Suppressor macrophage treated with lipopolysaccharide for 4 hours (primary cell): ENCODE measurements at regions not wholly inside any gene's neighbourhood (a gene's known extent, or its start where the extent isn't known, plus 50 kb on each side); places are given as distances from the start of the nearest gene placed in this dataset.
A peak's percentile ranks its signal among the peaks of the same experiment; 100 is the strongest.

Source experiments
- DNase-seq: peaks from one replicate; pipeline ENCODE4 v3.0.0-alpha.2; 2020

GRCh38 chr9:108015690-108016089 is 526.1 kb upstream of the KLF4 start:
- no peak for DNase-seq

DNA sequence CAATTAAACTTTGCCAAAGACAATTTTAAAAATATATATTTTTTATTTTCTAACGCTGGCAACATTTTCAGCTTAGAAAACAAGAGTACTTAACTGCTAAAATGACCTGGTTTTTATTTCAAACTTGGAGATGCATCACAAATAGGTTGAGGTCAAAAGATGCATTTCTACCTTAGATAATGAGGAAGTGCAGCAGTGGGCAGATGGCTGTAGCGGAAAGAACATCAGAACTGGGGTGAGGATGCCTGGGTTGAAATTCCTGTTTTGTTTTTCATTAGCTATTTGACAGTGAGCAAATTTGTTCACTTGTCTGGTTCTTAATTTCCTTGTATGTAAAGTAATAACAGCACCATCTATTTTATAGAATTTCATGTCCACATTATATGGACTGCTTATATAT is 524.8 kb upstream of the KLF4 start:
- no peak for DNase-seq

DNA sequence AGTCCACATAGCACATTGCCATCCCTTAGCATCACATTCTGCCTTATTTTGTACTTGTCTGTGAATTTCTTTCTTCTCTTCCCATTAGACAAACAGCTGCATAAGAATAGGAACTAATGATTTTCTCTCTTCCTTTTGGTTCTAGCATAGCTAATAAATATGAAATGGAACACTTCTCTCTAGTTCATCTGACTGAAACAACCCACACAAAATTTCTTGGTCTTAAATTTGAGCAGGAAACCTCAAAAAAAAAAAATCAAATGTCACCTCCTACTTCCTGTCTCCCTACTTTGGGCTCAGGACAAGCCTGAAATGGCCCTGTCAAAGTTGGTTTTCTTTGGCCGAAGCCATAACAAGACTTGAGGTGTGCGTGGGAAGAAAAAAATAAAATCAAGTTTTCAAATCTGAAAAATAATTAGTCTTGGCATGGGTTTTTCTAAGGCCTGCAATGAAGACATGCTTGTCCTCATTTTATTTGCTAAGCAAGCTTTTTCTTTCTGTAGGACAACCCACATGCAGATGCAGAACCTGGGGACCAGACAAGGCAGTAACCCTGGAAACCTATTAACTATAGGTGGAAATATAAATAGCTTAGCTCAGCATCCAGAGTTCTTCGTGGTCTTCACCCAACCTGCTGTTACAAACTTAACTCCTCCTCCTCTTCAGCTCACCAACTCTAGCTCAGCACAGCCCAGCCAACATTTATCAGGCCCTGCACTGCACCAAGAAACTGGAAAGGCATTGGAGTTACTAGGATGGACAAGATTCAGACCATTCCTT is 523.5 kb upstream of the KLF4 start:
- no peak for DNase-seq

GRCh38 chr9:108012405-108012804 is 522.8 kb upstream of the KLF4 start:
- no peak for DNase-seq

GRCh38 chr9:108003526-108003925 is 514.0 kb upstream of the KLF4 start:
- no peak for DNase-seq

DNA sequence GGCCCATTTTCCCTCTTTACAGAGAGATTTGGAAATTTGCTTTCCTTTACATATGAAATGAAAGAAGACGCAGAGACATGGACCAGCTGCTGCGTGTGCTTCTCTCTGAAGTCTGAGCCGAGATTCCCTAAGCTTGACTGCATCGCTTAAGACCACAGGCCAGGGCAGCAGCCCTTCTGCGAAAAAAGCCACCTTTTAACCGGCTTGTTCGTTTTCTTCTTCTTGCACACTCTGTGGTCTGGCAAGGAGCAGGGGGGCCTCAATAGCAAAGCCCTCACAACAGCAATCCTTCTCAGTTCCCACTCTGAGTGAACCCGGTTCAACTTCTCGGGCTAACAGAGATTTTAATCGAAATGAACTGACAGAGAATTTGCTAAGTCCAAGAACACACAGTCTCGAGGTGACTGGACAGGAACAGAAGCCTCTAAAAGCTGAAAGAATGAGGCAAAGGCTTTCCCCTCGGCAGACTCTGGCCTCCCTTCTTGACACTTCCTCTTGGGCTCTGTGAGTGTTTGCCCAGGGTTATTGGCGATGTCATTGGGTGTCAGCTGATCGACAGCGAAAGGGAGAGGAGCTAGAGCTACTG is 512.9 kb upstream of the KLF4 start:
- DNase-seq: peak; percentile 71

DNA sequence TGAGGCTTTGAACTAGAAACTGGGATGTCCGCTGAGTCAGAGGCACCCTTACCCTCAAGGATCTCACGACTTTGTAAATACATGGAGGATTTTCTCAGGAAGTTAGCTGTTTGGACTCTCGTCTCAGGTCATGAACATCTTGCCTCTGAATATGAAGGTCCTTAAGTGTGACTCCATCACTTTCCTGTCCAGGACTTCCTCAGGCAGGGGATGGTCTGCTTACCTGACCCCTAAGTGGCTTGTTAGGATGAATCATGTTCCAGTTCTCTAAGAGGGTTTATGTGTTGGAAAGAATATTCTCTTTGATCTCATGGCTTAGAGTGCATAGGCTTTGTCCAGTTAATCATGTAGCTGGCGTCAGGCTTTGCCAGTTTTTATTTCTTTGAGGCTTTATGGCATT is 511.7 kb upstream of the KLF4 start:
- no peak for DNase-seq

DNA sequence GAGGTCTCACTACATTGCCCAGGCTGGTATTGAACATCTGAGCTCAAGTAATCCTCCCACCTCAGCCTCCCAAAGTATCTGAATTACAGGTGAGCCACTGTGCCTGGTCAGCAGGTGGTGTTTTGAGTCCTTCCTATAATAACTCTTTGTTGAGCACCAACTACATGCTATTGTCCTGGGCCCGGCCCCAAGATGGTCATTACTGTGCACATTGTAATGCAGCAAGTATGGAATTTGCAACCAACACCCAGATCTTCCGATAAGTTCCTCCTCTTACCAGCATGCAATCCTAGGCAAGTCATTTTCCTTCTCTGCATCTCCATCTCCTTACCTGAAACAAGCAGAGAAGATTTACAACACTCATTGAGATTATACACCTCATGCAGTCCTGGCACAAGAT is 510.3 kb upstream of the KLF4 start:
- no peak for DNase-seq

- no peak for DNase-seq
These were observed 509.4 kb upstream of the KLF4 start for GRCh38 chr9:107999011-107999410.

DNA sequence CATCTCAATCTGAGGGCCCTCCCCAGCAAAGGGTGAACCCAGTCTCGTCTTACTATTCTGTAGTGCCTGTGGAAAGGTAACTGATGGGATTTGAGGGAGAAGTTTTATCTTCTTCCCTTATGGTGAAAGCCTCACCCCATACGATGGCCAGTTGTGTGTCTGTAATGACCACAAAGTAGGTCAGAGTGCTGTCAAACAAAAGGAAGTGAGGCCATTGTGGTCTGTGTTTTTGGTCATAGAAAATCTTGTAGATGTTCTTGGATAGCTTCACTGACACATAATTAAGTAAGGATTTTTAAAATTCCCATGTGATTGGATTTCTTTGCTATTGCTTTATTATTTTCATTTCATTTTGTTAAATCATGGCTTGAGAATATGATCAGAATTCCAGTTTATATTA is 505.1 kb upstream of the KLF4 start:
- peak; percentile 65 for DNase-seq

GRCh38 chr9:107992271-107992670 is 502.7 kb upstream of the KLF4 start:
- DNase-seq: peak; percentile 32

GRCh38 chr9:107991581-107991980 is 502.0 kb upstream of the KLF4 start:
- DNase-seq: no peak

- DNase-seq: peak; percentile 82
These were observed 500.0 kb upstream of the KLF4 start for GRCh38 chr9:107989544-107989943.

DNA sequence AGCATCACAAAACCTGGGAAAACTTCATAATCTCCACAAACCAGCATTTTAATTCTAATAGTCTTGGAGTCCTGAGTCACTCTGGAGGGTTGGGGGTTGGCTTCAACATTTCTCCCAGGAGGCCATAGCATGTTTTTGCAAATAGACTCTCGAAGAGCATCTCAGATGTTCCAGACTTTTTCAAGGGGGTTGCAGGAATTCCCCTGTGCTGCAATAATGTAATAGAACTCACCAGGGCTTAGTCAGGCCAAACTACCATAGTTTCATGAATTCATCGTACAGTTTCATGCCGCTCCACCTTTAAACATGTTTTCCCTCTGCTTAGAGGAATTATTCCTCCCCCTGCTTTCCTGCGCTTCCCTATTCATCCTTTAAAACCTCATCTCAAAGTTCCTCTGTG is 499.5 kb upstream of the KLF4 start:
- peak; percentile 55 for DNase-seq

- DNase-seq: no peak
These were observed 495.4 kb upstream of the KLF4 start for GRCh38 chr9:107984956-107985355.

- DNase-seq: no peak
These were observed 494.2 kb upstream of the KLF4 start for GRCh38 chr9:107983762-107984161.

DNA sequence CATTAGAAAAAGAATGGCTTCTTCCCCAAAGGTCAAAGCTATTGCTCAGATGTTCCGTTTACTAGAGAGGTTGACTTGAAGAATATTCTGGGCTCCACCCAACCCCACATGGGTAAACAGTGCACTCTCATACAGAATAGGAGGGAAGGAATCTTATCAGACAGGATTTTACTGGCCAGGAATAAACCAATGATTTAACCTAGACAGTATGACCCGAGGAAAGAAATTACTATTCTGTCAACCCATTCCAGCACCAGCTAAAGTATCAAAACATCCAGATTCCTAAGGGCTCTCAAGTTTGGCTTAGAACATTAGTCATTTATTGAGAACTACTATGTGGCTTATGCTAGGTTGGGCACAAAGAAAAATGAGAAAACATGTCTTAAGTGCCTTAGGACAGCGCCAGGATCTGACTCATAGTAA is 493.6 kb upstream of the KLF4 start:
- DNase-seq: peak; percentile 56

DNA sequence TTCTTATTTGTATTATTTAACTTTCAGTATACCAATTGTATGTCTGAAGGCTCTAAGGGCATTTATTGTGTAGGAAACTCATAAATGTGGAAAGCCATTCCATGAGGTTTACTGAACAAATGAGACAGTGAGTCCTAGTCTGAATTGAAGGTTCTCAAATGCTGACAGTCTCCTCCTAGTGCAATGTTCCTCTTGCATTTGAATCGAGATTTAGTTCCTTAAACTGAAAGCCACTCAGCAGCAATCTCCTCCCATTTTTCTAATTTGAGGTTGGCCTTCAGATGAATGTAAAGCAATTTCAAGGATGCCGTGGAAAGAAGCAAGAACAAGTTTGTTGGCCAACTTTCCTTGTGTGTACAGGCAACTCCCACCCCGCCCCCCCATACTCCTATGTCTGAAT is 493.2 kb upstream of the KLF4 start:
- DNase-seq: peak; percentile 57

DNA sequence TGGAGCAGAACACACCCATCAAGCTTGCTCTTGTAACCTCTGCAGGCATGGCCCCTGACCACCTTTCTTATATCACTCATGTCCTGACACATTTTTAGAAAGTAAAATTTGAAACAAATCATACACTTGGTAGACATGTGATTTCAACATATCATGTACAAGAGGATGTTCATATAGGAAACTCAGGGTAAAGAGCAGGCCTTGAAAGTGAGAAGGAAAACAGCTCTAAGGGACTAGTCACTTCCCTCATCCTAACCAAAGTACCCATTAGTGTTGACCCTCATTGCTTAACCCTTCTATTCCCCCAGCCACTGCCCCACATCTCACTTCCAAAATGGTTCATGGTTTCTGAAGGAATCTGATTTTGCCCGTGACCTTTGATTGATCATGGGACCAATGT is 492.4 kb upstream of the KLF4 start:
- peak; percentile 45 for DNase-seq

DNA sequence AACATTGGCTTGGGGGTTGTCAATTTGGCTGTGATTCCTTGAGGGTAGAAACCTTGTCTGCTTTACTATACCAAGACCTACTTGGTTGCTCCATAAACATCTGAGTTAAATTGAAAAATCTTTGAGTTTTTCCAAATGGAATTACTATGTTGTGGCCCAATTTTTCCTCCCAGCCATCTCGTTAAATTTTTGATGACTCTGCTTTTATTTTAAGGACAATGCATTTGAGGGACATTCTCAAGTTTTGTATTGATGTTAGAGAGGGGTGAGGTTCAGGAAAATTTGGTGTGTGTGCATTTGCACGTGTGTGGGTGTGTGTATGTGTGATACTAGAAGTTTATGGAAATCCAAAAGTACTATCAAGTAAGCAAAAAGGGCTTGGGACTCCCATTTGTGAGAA is 491.4 kb upstream of the KLF4 start:
- DNase-seq: no peak

GRCh38 chr9:107976767-107977166 is 487.2 kb upstream of the KLF4 start:
- peak; percentile 58 for DNase-seq

GRCh38 chr9:107975426-107976010 is 485.9 kb upstream of the KLF4 start:
- DNase-seq: no peak

DNA sequence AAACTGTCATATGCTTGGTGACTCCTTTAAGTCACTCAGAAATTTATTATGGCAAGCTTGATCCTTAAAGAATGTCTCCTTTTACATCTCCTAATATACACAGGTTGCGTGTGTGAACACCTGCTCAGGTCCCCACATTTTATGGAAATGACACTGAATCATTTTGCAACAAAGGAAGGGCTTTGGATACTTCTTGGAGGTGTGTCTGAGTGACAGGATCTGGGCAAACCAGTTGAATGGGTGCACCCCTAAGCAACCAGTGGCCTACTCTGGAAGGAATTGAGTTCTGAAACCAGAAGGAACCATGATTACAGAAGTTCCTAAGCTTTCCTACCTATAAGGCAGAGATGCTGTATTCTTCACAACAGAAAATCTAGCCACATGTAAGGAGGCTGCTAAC is 483.9 kb upstream of the KLF4 start:
- no peak for DNase-seq

- no peak for DNase-seq
These were observed 482.8 kb upstream of the KLF4 start for GRCh38 chr9:107972346-107972745.

- no peak for DNase-seq
These were observed 481.7 kb upstream of the KLF4 start for GRCh38 chr9:107971241-107971640.
